GM04503 (cell line): ENCODE measurements at regions not wholly inside any gene's neighbourhood (a gene's known extent, or its start where the extent isn't known, plus 50 kb on each side); places are given as distances from the start of the nearest gene placed in this dataset.
"Not testable (repeated sequence)": the region's sequence is repeated elsewhere in the genome, so short reads cannot be mapped to it uniquely, and the experiment has no call there.

Source experiments
- DNase-seq: peaks from one replicate; pipeline ENCODE4 v3.0.0-alpha.2; 2012; ENCODE audit warnings: low read depth

- DNase-seq = no peak
Observed at GRCh38 chr4:176571206-176571605, 221.5 kb downstream of the VEGFC start.

- DNase-seq = no peak
Observed at GRCh38 chr4:176575141-176575730, 217.5 kb downstream of the VEGFC start.

- no peak for DNase-seq
Observed at GRCh38 chr4:176579226-176579625, 213.5 kb downstream of the VEGFC start.

- DNase-seq = no peak
Observed at GRCh38 chr4:176583278-176583677, 209.4 kb downstream of the VEGFC start.

- DNase-seq = no peak
Observed at GRCh38 chr4:176584031-176584606, 208.6 kb downstream of the VEGFC start.

GRCh38 chr4:176587920-176588319 is 204.8 kb downstream of the VEGFC start:
- peak; percentile 80 for DNase-seq

GRCh38 chr4:176588436-176588835 is 204.3 kb downstream of the VEGFC start:
- DNase-seq = no peak

GRCh38 chr4:176592976-176593670 is 199.6 kb downstream of the VEGFC start:
- no peak for DNase-seq

- DNase-seq = no peak
Observed at GRCh38 chr4:176593943-176594342, 198.8 kb downstream of the VEGFC start.

- no peak for DNase-seq
Observed at GRCh38 chr4:176595257-176595656, 197.5 kb downstream of the VEGFC start.

- no peak for DNase-seq
Observed at GRCh38 chr4:176601124-176601523, 191.6 kb downstream of the VEGFC start.

- DNase-seq = no peak
Observed at GRCh38 chr4:176607807-176608206, 184.9 kb downstream of the VEGFC start.

GRCh38 chr4:176608346-176608745 is 184.4 kb downstream of the VEGFC start:
- DNase-seq = no peak

GRCh38 chr4:176610594-176610993 is 182.1 kb downstream of the VEGFC start:
- DNase-seq = no peak

- DNase-seq = no peak
Observed at GRCh38 chr4:176611381-176611780, 181.3 kb downstream of the VEGFC start.

- DNase-seq = no peak
Observed at GRCh38 chr4:176611951-176612350, 180.8 kb downstream of the VEGFC start.

GRCh38 chr4:176614793-176615192 is 177.9 kb downstream of the VEGFC start:
- no peak for DNase-seq

- no peak for DNase-seq
Observed at GRCh38 chr4:176616151-176616550, 176.6 kb downstream of the VEGFC start.

- no peak for DNase-seq
Observed at GRCh38 chr4:176618138-176618537, 174.6 kb downstream of the VEGFC start.

GRCh38 chr4:176619430-176619829 is 173.3 kb downstream of the VEGFC start:
- DNase-seq = no peak

- no peak for DNase-seq
Observed at GRCh38 chr4:176622251-176622948, 170.3 kb downstream of the VEGFC start.

GRCh38 chr4:176624983-176625610 is 167.6 kb downstream of the VEGFC start:
- not testable (repeated sequence) for DNase-seq

- no peak for DNase-seq
Observed at GRCh38 chr4:176627916-176628315, 164.8 kb downstream of the VEGFC start.
